ENCODE measurements at regions not wholly inside any gene's neighbourhood (a gene's known extent, or its start where the extent isn't known, plus 50 kb on each side); places are given as distances from the start of the nearest gene placed in this dataset.
"Not testable (repeated sequence)": the region's sequence is repeated elsewhere in the genome, so short reads cannot be mapped to it uniquely, and the experiment has no call there.

DNA sequence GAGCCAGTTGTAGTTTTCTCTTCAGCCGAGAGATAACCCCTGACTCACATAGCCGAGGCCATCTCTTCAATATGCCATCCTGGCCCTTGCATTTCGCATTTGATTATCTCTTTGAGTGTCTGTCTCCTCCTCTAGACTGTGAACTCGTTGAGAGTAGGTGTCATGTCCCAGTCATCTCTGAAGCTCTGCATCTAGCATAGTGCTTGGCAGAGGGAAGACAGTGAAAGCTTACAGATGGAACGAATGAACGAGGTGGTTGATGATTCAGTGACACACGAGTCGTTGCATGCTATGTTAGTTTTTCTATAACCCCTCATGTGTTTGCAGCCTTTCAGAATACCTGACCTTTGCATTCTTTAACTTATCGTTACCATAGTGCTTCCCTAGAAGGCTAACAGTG, 59.9 kb upstream of the CYRIA start:
- Mint-ChIP-seq H3K27ac (no peak overlapping the region), H3K9me3 (peaks cover 2% of the 10 kb centered on the region), H3K36me3 (ENCODE audit: low read depth) (no peaks in the 10 kb centered on the region), H3K4me3 (no peak overlapping the region), H3K4me1 (peaks cover 29% of the 10 kb centered on the region), H3K27me3 (ENCODE audit: low read depth) (peaks cover 5% of the 10 kb centered on the region)
- TF ChIP-seq, protein P1, sequence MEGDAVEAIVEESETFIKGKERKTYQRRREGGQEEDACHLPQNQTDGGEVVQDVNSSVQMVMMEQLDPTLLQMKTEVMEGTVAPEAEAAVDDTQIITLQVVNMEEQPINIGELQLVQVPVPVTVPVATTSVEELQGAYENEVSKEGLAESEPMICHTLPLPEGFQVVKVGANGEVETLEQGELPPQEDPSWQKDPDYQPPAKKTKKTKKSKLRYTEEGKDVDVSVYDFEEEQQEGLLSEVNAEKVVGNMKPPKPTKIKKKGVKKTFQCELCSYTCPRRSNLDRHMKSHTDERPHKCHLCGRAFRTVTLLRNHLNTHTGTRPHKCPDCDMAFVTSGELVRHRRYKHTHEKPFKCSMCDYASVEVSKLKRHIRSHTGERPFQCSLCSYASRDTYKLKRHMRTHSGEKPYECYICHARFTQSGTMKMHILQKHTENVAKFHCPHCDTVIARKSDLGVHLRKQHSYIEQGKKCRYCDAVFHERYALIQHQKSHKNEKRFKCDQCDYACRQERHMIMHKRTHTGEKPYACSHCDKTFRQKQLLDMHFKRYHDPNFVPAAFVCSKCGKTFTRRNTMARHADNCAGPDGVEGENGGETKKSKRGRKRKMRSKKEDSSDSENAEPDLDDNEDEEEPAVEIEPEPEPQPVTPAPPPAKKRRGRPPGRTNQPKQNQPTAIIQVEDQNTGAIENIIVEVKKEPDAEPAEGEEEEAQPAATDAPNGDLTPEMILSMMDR (IDR thresholded peaks at IDR 0.05; ENCODE audit: unreplicated experiment in 3 of 3): no peak

DNA sequence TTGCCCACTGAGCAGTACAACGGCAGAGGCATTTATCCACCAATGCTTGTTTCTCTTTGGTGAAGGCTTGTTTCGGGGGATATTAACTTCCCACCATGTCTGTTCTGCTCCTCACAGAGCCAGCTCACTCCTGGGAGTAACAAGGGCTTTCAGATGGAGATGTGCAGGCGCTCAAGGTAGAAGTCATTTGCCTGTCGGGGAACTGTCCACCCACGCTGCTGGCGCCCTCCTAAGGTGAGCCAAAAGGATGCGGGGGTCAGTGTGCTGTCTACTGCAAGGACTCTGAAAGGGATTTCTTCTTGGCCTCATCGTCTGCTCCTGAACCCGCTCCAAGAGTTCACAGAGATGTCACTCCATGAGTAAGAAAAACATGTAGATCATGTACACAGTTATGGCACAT, 57.0 kb upstream of the CYRIA start:
- TF ChIP-seq, protein P1 (IDR thresholded peaks at IDR 0.05; ENCODE audit: unreplicated experiment in 3 of 3): no peak
- Mint-ChIP-seq H3K27me3 (ENCODE audit: low read depth) (peaks cover 7% of the 10 kb centered on the region), H3K27ac (peak overlapping the region in 1 of 3 experiments; percentile 16), H3K4me3 (no peak overlapping the region), H3K4me1 (peaks cover 34% of the 10 kb centered on the region), H3K9me3 (peaks cover 2% of the 10 kb centered on the region), H3K36me3 (ENCODE audit: low read depth) (no peaks in the 10 kb centered on the region)

DNA sequence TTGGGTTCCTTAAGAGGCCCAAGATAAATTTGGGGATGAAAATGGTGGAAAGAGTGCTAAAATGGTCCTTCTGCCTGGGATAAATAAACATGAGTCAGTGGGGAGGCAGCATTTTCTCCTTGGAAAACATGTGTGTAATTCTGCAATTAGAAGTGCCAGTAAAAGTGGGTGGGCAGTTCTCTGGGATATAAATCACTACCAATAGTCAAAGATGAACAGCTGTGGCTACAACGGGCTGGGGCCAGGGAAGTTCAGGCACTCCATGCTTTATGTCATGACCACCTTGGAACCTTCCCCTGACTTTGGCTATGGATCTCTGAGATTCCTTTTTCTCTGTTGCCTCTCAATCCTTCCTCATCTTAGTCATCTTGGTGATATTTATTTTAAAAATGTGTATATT, 56.5 kb upstream of the CYRIA start:
- H3K9me3 Mint-ChIP-seq: peaks cover 2% of the 10 kb centered on the region
- H3K27ac Mint-ChIP-seq: peak overlapping the region in 1 of 3 experiments; percentile 16
- TF ChIP-seq, protein P1 (IDR thresholded peaks at IDR 0.05; ENCODE audit: unreplicated experiment in 3 of 3): no peak
- H3K27me3 Mint-ChIP-seq (ENCODE audit: low read depth): peaks cover 12% of the 10 kb centered on the region
- H3K4me3 Mint-ChIP-seq: no peak overlapping the region
- H3K36me3 Mint-ChIP-seq (ENCODE audit: low read depth): no peaks in the 10 kb centered on the region
- peaks cover 33% of the 10 kb centered on the region for H3K4me1 Mint-ChIP-seq

DNA sequence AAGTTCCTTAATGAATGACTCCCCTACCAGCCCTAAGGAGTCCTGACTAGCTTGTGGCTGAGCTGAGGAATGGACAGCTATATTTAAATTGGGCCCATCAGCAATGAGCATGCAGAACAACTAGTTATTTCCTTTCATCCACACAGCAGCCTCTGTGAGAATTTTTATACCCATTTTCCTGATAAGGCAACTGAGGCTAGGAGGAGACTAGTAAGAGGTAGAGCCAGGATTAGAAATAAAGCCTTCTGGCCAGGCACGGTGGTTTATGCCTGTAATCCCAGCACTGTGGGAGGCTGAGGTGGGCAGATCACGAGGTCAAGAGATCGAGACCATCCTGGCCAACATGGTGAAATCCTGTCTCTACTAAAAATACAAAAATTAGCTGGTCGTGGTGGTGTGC, 55.9 kb upstream of the CYRIA start:
- peaks cover 12% of the 10 kb centered on the region for H3K27me3 Mint-ChIP-seq (ENCODE audit: low read depth)
- H3K4me3 Mint-ChIP-seq; H3K36me3 Mint-ChIP-seq (ENCODE audit: low read depth); H3K27ac Mint-ChIP-seq; H3K9me3 Mint-ChIP-seq: not testable (repeated sequence)
- H3K4me1 Mint-ChIP-seq: peaks cover 33% of the 10 kb centered on the region

DNA sequence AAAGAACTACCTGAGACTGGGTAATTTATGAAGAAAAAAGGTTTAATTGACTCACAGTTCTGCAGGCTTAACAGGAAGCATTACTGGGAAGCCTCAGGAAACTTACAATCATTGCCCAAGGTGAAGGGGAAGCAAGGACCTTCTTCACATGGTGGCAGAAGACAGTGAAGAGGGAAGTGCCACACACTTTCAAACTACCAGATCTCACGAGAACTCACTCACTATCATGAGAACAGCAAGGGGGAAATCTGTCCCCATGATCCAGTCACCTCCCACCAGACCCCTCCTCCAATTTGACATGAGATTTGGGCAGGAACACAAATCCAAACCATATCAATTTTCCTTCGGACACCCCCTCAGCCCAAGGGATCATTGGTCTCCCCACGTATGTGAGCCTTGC, 55.1 kb upstream of the CYRIA start:
- H3K9me3 Mint-ChIP-seq; H3K27ac Mint-ChIP-seq; H3K4me3 Mint-ChIP-seq; H3K36me3 Mint-ChIP-seq (ENCODE audit: low read depth): not testable (repeated sequence)
- H3K27me3 Mint-ChIP-seq (ENCODE audit: low read depth): peaks cover 12% of the 10 kb centered on the region
- peaks cover 33% of the 10 kb centered on the region for H3K4me1 Mint-ChIP-seq

DNA sequence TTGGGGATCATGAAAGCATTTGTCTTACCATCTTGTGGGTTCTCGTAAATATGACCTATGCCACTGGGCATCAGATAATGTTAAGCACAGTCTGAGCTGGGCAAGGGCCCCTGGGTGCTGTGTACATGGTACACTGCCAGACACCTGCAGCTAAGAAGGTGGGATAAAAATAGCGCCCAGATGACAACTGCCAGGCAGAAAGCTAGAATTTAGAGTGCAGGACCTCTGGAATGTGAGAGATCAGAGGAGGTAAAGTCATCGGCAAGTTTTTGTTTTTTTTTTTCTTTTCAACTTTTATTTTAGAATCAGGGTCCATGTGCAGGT, 53.8 kb upstream of the CYRIA start:
- Mint-ChIP-seq H3K4me3 (no peak overlapping the region), H3K36me3 (ENCODE audit: low read depth) (no peaks in the 10 kb centered on the region), H3K27me3 (ENCODE audit: low read depth) (peaks cover 12% of the 10 kb centered on the region), H3K9me3 (peaks cover 2% of the 10 kb centered on the region), H3K27ac (no peak overlapping the region), H3K4me1 (peaks cover 26% of the 10 kb centered on the region)
- TF ChIP-seq, protein P1 (IDR thresholded peaks at IDR 0.05; ENCODE audit: unreplicated experiment in 3 of 3): no peak

DNA sequence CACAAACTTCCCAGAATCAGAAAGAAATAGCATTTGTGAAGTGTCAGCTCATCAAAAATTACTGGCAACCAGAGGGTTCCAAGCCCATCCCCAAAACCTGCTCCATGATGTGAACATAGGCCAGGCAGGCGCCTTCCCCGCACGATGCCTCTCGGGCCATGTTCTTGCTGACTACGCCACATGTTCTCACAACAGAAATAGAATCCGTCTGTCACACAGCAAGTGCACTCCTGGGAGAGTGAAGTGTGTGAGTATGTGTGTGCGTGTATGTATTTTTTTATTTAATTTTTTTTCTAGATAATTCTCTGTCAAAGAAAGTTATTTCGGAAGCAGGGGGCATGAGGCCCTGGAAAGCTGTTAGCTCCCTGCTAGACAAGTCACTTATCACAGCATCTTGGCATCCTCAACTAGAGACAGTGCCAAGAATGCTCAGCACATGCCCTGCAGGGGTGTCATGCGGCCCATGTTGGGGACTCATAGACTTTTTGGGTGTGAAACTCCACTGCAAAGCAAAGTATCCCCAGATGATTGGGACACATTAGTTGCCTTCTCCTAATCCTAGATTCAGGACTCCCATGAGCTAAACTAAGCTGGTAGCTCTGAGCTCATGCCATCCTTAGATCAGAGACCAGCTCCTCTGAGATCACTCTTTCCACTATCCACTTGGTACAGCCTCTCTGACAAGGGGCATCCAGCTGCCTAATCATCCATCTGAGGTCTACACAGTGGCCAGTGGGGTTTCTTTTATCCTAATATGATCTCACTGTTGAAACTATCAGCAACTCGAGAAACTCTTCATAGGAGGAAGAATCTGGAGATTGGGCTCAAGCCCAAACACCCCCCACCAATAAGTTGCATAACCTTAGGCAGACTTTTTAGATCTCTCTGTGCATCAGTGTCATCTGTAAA, 53.2 kb upstream of the CYRIA start:
- TF ChIP-seq, protein P1 (IDR thresholded peaks at IDR 0.05; ENCODE audit: unreplicated experiment in 3 of 3): no peak
- H3K27ac Mint-ChIP-seq: no peak overlapping the region
- no peak overlapping the region for H3K4me3 Mint-ChIP-seq
- peaks cover 12% of the 10 kb centered on the region for H3K27me3 Mint-ChIP-seq (ENCODE audit: low read depth)
- peaks cover 2% of the 10 kb centered on the region for H3K9me3 Mint-ChIP-seq
- H3K4me1 Mint-ChIP-seq: peaks cover 26% of the 10 kb centered on the region
- no peaks in the 10 kb centered on the region for H3K36me3 Mint-ChIP-seq (ENCODE audit: low read depth)
